Islet of Langerhans (tissue), 1 donor: ENCODE measurements at regions not wholly inside any gene's neighbourhood (a gene's known extent, or its start where the extent isn't known, plus 50 kb on each side); places are given as distances from the start of the nearest gene placed in this dataset.

Experiments
- FAIRE-seq: peaks from one replicate; lab custom pipeline; 2011; peaks lifted over from hg19 to GRCh38; lab: Jason Lieb, UNC

DNA sequence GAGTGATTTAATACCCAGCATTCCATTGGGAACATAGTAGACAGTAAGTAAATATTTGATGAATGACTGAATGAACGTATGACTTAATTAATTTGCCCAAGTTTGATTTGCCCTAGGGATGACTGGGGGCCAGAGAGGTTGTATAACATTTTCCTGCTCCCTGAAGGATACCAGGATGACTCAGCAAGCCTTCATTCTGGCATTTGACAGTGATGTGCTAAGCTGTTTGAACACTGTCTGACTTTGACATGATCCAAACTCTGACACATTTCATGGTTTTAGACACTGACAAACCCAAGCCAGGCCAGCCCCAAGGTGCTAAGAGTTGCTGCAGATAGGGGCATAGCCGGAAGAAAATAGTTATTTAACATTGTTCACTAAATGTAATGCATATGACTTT, 53.4 kb upstream of the KLF12 start:
- no peak for FAIRE-seq

GRCh38 chr13:74184283-74184682, 50.1 kb upstream of the KLF12 start:
- no peak for FAIRE-seq
